ENCODE measurements at regions not wholly inside any gene's neighbourhood (a gene's known extent, or its start where the extent isn't known, plus 50 kb on each side); places are given as distances from the start of the nearest gene placed in this dataset.
A peak's percentile ranks its signal among the peaks of the same experiment; 100 is the strongest.
"Not testable (repeated sequence)": the region's sequence is repeated elsewhere in the genome, so short reads cannot be mapped to it uniquely, and the experiment has no call there.

DNA sequence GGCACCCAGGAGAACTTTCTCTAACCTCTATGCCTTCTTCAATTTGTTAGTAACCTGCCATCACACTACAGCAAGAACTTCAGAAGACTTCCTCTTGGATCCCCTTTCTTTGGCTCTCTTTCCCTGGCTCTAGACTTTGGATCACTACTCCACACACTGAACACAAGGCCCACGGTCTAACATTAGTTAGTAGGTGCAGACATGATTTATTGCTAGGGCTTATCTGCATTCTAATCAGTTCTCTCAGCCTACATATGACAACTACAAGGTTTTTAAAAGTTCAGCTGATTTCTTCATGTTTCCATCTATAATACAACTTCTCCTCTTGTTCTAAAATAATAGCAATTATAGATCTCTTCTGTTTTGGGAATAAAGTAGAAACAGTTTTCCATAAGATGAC lies 209.1 kb upstream of the ANXA10 start:
- H3K27me3 Mint-ChIP-seq (ENCODE audit: low read depth, poor library complexity): peaks cover 4% of the 10 kb centered on the region
- TF ChIP-seq, protein P1, sequence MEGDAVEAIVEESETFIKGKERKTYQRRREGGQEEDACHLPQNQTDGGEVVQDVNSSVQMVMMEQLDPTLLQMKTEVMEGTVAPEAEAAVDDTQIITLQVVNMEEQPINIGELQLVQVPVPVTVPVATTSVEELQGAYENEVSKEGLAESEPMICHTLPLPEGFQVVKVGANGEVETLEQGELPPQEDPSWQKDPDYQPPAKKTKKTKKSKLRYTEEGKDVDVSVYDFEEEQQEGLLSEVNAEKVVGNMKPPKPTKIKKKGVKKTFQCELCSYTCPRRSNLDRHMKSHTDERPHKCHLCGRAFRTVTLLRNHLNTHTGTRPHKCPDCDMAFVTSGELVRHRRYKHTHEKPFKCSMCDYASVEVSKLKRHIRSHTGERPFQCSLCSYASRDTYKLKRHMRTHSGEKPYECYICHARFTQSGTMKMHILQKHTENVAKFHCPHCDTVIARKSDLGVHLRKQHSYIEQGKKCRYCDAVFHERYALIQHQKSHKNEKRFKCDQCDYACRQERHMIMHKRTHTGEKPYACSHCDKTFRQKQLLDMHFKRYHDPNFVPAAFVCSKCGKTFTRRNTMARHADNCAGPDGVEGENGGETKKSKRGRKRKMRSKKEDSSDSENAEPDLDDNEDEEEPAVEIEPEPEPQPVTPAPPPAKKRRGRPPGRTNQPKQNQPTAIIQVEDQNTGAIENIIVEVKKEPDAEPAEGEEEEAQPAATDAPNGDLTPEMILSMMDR (IDR thresholded peaks at IDR 0.05): no peak
- H3K9me3 Mint-ChIP-seq: no peaks in the 10 kb centered on the region
- no peaks in the 10 kb centered on the region for H3K36me3 Mint-ChIP-seq (ENCODE audit: low read depth)
- peaks cover 19% of the 10 kb centered on the region for H3K4me1 Mint-ChIP-seq
- no peak for DNase-seq
- no peak overlapping the region for H3K4me3 Mint-ChIP-seq
- H3K27ac Mint-ChIP-seq: no peak overlapping the region

DNA sequence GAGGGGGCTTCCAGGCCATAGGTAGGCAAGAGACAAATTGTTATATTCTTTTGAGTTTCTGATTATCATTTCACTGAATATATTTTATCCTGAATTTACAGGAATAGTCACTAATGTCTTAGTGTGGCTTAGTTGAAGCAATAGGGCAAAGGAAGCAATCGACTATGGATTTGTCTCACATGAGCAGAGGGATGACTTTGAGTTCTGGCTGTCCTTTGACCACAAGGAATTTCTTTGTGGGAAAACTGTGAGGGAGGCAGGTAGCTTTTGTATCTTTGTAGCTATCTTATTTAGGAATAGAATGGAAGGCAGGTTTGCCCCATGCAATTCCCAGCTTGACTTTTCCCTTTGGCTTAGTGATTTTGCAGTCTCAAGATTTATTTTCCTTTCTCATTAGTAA lies 207.3 kb upstream of the ANXA10 start:
- no peaks in the 10 kb centered on the region for H3K9me3 Mint-ChIP-seq
- TF ChIP-seq, protein P1 (IDR thresholded peaks at IDR 0.05): no peak
- no peaks in the 10 kb centered on the region for H3K27me3 Mint-ChIP-seq (ENCODE audit: low read depth, poor library complexity)
- no peak overlapping the region for H3K27ac Mint-ChIP-seq
- DNase-seq: no peak
- H3K36me3 Mint-ChIP-seq (ENCODE audit: low read depth): no peaks in the 10 kb centered on the region
- H3K4me3 Mint-ChIP-seq: no peak overlapping the region
- peaks cover 19% of the 10 kb centered on the region for H3K4me1 Mint-ChIP-seq

DNA sequence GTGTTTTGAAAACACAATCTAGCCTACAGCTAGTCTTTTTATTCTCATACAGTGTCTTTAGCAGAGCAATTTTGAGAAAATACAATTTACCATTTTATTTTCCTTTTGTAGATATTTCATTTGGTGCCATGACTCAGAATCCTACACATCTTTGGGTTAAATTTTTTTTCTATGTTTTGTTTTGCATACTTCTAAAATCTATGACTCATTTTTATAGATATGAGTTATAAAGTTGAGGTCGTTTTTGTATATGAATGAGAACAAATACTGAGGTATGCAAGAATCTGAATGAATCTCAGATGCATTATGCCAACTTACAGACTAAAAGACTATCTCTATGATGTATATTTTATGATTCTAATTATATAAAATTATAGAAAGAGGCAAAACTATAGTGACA lies 206.5 kb upstream of the ANXA10 start:
- no peak for DNase-seq
- Mint-ChIP-seq H3K4me1 (peaks cover 17% of the 10 kb centered on the region), H3K27me3 (ENCODE audit: low read depth, poor library complexity) (no peaks in the 10 kb centered on the region), H3K9me3 (no peaks in the 10 kb centered on the region), H3K36me3 (ENCODE audit: low read depth) (no peaks in the 10 kb centered on the region), H3K27ac (no peak overlapping the region), H3K4me3 (no peak overlapping the region)
- TF ChIP-seq, protein P1 (IDR thresholded peaks at IDR 0.05): no peak

DNA sequence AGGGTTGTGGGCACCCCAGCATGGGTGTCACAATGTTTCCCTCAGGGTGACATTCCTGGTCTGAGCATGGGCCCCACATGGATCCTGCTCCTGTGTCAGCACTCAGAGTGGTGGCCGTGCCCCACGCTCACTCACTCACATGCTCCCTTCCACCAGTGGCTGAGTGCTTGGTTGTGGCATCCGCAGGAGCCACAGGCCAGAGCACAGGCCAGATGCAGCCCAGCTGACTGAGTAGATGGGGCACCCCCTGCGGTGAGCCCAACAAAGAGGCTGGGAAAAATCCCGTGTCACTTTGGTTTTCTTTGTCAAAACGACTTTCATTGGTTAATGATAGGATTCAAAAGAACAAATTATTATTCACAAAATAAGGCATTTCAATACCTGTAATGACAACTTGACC lies 204.6 kb upstream of the ANXA10 start:
- no peaks in the 10 kb centered on the region for H3K27me3 Mint-ChIP-seq (ENCODE audit: low read depth, poor library complexity)
- peaks cover 6% of the 10 kb centered on the region for H3K4me1 Mint-ChIP-seq
- TF ChIP-seq, protein P1 (IDR thresholded peaks at IDR 0.05): no peak
- no peaks in the 10 kb centered on the region for H3K9me3 Mint-ChIP-seq
- no peaks in the 10 kb centered on the region for H3K36me3 Mint-ChIP-seq (ENCODE audit: low read depth)
- DNase-seq: no peak
- no peak overlapping the region for H3K4me3 Mint-ChIP-seq
- H3K27ac Mint-ChIP-seq: no peak overlapping the region

DNA sequence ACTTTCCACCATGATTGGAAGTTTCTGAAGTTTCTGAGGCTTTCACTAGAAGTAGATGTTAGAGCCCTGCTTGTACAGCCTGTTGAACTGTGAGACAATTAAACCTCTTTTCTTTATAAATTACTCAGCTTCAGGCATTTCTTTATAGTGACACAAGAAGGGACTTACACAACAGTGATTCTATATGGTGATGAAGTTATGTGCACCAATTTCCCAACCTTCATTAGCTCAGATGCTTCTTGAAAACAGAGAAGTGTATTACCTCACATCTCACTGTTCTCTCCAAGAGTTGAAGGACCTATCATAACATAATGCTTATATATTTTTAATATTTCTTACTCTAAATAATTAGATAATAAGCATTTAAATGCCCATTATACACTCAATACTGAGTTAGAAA lies 202.1 kb upstream of the ANXA10 start:
- no peak overlapping the region for H3K27ac Mint-ChIP-seq
- DNase-seq: no peak
- TF ChIP-seq, protein P1 (IDR thresholded peaks at IDR 0.05): no peak
- H3K36me3 Mint-ChIP-seq (ENCODE audit: low read depth): no peaks in the 10 kb centered on the region
- peaks cover under 1% of the 10 kb centered on the region for H3K4me1 Mint-ChIP-seq
- H3K27me3 Mint-ChIP-seq (ENCODE audit: low read depth, poor library complexity): no peaks in the 10 kb centered on the region
- no peaks in the 10 kb centered on the region for H3K9me3 Mint-ChIP-seq
- no peak overlapping the region for H3K4me3 Mint-ChIP-seq

DNA sequence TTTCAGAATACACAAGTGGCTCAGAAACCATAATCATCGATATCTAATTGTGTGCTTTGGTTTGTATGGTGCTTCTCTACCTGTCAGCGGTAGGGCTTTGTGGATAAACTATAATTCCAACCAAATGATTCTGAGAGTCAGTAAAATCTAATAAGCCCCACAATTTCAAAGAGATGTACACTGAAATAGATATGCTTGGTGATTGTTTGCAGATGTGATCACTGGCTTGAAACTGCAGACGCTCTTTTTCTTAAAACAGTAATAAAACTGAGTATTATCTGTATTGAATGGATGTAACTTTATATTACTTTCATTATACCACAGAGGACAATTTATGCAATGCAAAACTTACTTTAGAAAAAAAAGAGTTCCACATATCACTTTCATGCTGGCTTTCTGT lies 198.8 kb upstream of the ANXA10 start:
- H3K9me3 Mint-ChIP-seq: no peaks in the 10 kb centered on the region
- H3K27me3 Mint-ChIP-seq (ENCODE audit: low read depth, poor library complexity): no peaks in the 10 kb centered on the region
- peaks cover 23% of the 10 kb centered on the region for H3K4me1 Mint-ChIP-seq
- H3K4me3 Mint-ChIP-seq: no peak overlapping the region
- TF ChIP-seq, protein P1 (IDR thresholded peaks at IDR 0.05): no peak
- H3K27ac Mint-ChIP-seq: no peak overlapping the region
- no peaks in the 10 kb centered on the region for H3K36me3 Mint-ChIP-seq (ENCODE audit: low read depth)
- DNase-seq: no peak

DNA sequence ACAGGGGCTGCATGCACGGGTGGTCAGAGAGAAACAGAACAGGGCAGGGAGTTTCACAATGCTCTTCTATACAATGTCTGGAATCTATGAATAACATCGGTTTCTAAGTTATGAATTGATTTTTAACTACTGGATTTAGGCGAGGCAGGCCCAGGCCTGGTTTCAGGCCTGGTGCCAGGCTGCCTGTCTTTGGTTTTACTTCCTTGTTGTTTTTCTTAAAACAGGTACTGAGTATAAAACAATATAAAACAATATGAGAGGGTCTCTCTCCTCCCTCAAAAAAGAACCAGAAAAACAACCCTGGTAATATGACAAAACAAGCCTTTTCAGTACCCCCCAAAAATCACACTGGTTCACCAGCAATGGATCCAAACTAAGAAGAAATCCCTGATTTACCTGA lies 196.1 kb upstream of the ANXA10 start:
- not testable (repeated sequence) for H3K36me3 Mint-ChIP-seq (ENCODE audit: low read depth); H3K9me3 Mint-ChIP-seq; H3K27me3 Mint-ChIP-seq (ENCODE audit: low read depth, poor library complexity); H3K4me3 Mint-ChIP-seq; DNase-seq
- Mint-ChIP-seq H3K27ac (peak overlapping the region; percentile 99), H3K4me1 (peaks cover 23% of the 10 kb centered on the region)

Data from nephron progenitor cell (in vitro differentiated cells).